Kidney (tissue), 13 donors: ENCODE measurements at regions not wholly inside any gene's neighbourhood (a gene's known extent, or its start where the extent isn't known, plus 50 kb on each side); places are given as distances from the start of the nearest gene placed in this dataset.

ENCODE experiments used
- DNase-seq, 5 donors: peaks; one replicate each; pipeline ENCODE4 v3.0.0-alpha.2; 2013 to 2020
- FAIRE-seq: peaks from 2 replicates; lab custom pipeline; 2012; peaks lifted over from hg19 to GRCh38; lab: Jason Lieb, UNC
- H3K27ac ChIP-seq, 2 donors: one replicate each; pipeline ENCODE4 v1.7.0; 2013; ENCODE audit warnings: low read depth in 2 of 2, low read length in 2 of 2, inconsistent platforms in 1 of 2
- H3K27me3 ChIP-seq: one replicate; pipeline ENCODE4 v1.7.1; 2013; ENCODE audit warnings: low read length, inconsistent platforms; ENCODE audit not compliant: control insufficient read depth, insufficient read depth
- H3K36me3 ChIP-seq, 3 donors: one replicate each; pipeline versions ENCODE4 v1.7.0 to v1.7.1; 2013; ENCODE audit warnings: low read length in 3 of 3, control low read depth in 1 of 3, inconsistent platforms in 1 of 3; ENCODE audit not compliant: insufficient read depth in 3 of 3, control insufficient read depth in 2 of 3
- H3K4me1 ChIP-seq, 3 donors: one replicate each; pipeline versions ENCODE4 v1.7.0 to v1.7.1; 2013; ENCODE audit warnings: low read length in 3 of 3, inconsistent platforms in 1 of 3, low read depth in 1 of 3; ENCODE audit not compliant: control insufficient read depth in 2 of 3, insufficient read depth in 2 of 3
- H3K4me3 ChIP-seq, 3 donors: one replicate each; pipeline versions ENCODE4 v1.7.0 to v1.8.1; 2013; ENCODE audit warnings: low read length in 3 of 3, control low read depth in 1 of 3, inconsistent platforms in 1 of 3
- H3K9ac ChIP-seq, 3 donors: one replicate each; pipeline versions ENCODE4 v1.7.0 to v1.7.1; 2013; ENCODE audit warnings: low read length in 3 of 3, control low read depth in 1 of 3, inconsistent platforms in 1 of 3
- H3K9me3 ChIP-seq, 3 donors: one replicate each; pipeline versions ENCODE4 v1.7.0 to v1.7.1; 2013; ENCODE audit warnings: low read length in 3 of 3, control low read depth in 1 of 3, inconsistent platforms in 1 of 3; ENCODE audit not compliant: control insufficient read depth in 2 of 3, insufficient read depth in 1 of 3
- intact Hi-C: fragments of 100-400 bp; cut with DNase I; formaldehyde crosslinking; loops from one replicate; pipeline ENCODE4 v1.11.1; 2022
- TF ChIP-seq, protein P1 (sequence below): IDR thresholded peaks from 3 replicates; pipeline ENCODE4 v1.5.1; 2012; ENCODE audit warnings: mild to moderate bottlenecking, moderate library complexity, borderline replicate concordance; ENCODE audit not compliant: insufficient read depth; ENCODE audit errors: extremely low read depth
- donor health status: control.
- donor health status: control.
- donor health status: control.
- donor health status: control.
- donor health status: control.
- donor health status: DM: yes; HTN: yes; CAD: no.
- donor health status: Normal renal cell carcinoma (clear cell type).

DNA sequence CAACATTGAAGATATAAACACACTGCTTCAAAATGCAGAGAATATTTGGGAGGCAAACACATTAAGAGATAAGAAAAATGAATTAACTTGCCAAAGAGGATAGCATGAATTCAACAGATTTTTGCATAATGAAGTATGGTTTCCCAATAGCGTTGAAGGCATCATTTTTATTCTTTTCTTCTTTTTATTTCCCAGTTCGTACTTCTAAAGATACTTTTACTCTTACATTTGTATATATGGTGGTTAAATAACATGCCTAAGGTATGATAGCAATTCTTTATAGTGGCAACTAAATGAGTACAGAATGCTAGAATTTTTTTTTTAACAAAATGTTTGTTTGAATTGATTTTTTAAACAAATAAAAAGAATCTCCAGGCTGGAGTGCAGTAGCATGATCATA is 473.4 kb upstream of the MARCKS start:
- Histone ChIP-seq H3K4me3 (no peak overlapping the region), H3K9me3 (no peaks in the 10 kb centered on the region), H3K27ac (no peak overlapping the region), H3K9ac (no peak overlapping the region), H3K27me3 (no peaks in the 10 kb centered on the region), H3K36me3 (no peaks in the 10 kb centered on the region), H3K4me1 (peaks cover 0 to 2% (median 0%) of the 10 kb centered on the region in 3 donors)
- DNase-seq (no peak), FAIRE-seq (no peak)
- intact Hi-C loops = no loop called here
- TF ChIP-seq, protein P1, sequence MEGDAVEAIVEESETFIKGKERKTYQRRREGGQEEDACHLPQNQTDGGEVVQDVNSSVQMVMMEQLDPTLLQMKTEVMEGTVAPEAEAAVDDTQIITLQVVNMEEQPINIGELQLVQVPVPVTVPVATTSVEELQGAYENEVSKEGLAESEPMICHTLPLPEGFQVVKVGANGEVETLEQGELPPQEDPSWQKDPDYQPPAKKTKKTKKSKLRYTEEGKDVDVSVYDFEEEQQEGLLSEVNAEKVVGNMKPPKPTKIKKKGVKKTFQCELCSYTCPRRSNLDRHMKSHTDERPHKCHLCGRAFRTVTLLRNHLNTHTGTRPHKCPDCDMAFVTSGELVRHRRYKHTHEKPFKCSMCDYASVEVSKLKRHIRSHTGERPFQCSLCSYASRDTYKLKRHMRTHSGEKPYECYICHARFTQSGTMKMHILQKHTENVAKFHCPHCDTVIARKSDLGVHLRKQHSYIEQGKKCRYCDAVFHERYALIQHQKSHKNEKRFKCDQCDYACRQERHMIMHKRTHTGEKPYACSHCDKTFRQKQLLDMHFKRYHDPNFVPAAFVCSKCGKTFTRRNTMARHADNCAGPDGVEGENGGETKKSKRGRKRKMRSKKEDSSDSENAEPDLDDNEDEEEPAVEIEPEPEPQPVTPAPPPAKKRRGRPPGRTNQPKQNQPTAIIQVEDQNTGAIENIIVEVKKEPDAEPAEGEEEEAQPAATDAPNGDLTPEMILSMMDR = no peak

DNA sequence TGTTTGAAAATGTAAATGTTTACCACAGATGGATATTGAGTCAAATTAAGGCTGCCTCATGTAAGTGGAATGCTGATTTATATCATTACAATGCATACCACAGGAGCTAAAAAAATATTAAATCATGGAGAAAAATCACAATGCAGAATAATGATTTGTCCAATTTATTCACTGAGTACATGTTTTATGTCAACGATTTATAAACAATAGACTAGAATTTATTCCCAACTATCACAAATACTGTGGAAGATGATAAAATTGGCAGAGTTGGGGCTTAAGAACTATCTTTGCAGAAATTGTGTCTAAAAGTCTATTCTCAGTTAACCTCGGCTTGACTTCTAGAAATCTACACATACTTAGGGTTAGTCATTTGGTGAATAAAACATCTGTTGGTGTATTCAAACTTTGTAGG is 472.1 kb upstream of the MARCKS start:
- no peaks in the 10 kb centered on the region for H3K36me3 ChIP-seq
- TF ChIP-seq, protein P1 = no peak
- H3K4me3 ChIP-seq = no peak overlapping the region
- FAIRE-seq = no peak
- H3K27ac ChIP-seq = no peak overlapping the region
- intact Hi-C loops = no loop called here
- no peak for DNase-seq
- no peak overlapping the region for H3K9ac ChIP-seq
- H3K27me3 ChIP-seq = no peaks in the 10 kb centered on the region
- H3K4me1 ChIP-seq = no peaks in the 10 kb centered on the region
- no peaks in the 10 kb centered on the region for H3K9me3 ChIP-seq

DNA sequence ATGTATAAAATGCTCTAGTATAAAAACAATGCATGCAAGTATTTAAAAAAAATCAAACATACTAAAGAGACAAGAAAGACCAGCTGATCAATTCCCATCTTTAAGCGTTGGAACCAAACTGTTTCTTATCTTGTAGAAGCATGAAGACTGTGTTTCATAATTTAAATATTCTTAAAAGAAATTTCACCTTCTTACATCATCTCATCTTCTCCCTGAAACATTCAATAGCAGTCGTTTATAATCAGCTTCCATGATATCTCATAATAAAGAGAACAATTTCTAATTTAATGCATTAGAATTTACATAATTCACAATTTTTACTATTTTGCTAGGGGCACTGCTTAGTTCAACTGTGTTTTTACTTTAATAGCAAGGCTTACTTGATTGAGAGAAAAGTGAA is 468.1 kb upstream of the MARCKS start:
- TF ChIP-seq, protein P1 = no peak
- Histone ChIP-seq H3K36me3 (no peaks in the 10 kb centered on the region), H3K9me3 (no peaks in the 10 kb centered on the region), H3K27me3 (no peaks in the 10 kb centered on the region), H3K4me1 (no peaks in the 10 kb centered on the region), H3K4me3 (no peak overlapping the region), H3K27ac (no peak overlapping the region), H3K9ac (no peak overlapping the region)
- DNase-seq (no peak), FAIRE-seq (no peak)
- intact Hi-C loops = no loop called here

DNA sequence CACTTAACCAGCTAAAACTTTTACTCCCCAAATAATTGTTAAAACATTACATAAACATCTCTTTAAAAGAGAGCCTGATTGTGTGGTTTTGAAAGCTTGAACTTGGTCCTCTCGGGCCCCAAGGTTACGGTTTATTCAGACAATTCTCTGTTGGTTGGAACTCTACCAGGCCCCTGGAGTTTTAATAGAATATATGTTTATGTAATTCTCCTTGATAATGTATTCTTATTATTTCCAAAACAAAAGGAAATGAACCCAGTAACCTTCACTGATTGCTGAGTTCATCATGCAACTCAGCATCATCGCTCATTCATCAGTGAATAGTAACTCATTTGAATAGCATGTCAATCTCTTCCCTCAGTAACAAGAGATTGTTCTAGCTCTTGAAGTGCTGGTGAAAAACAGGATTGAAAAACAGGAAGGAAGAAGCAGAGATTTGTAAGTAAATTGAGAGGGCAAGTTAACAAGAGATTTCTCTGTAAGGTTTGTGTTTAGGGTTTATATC is 464.5 kb upstream of the MARCKS start:
- no peaks in the 10 kb centered on the region for H3K27me3 ChIP-seq
- no peak overlapping the region for H3K27ac ChIP-seq
- H3K4me3 ChIP-seq = no peak overlapping the region
- no peaks in the 10 kb centered on the region for H3K4me1 ChIP-seq
- intact Hi-C loops = no loop called here
- TF ChIP-seq, protein P1 = no peak
- FAIRE-seq = no peak
- no peak overlapping the region for H3K9ac ChIP-seq
- no peaks in the 10 kb centered on the region for H3K9me3 ChIP-seq
- DNase-seq = peak in 1 of 5 donors; percentile 7
- H3K36me3 ChIP-seq = no peaks in the 10 kb centered on the region
